ENCODE measurements at regions not wholly inside any gene's neighbourhood (a gene's known extent, or its start where the extent isn't known, plus 50 kb on each side); places are given as distances from the start of the nearest gene placed in this dataset.

- H3K36me3 ChIP-seq (ENCODE audit: insufficient read depth, low read length): no peaks in the 10 kb centered on the region
- no peaks in the 10 kb centered on the region for H3K79me2 ChIP-seq (replicated peaks; ENCODE audit: insufficient read depth, low read length)
- no peaks in the 10 kb centered on the region for H3F3A ChIP-seq (ENCODE audit: insufficient read depth, low read length, poor library complexity, severe bottlenecking)
- H3K4me3 ChIP-seq (ENCODE audit: low read length): no peak overlapping the region
- H3K9me2 ChIP-seq (ENCODE audit: insufficient read depth, low read length): no peaks in the 10 kb centered on the region
- H3K9ac ChIP-seq (ENCODE audit: low read length): no peak overlapping the region
- H3K27me3 ChIP-seq (ENCODE audit: insufficient read depth, low read depth, low read length): no peaks in the 10 kb centered on the region
- H3K27ac ChIP-seq (ENCODE audit: low read length): no peak overlapping the region
- H3K9me3 ChIP-seq (ENCODE audit: low read length): no peaks in the 10 kb centered on the region
- TF ChIP-seq TAF1 (IDR thresholded peaks at IDR 0.05; ENCODE audit: low read depth): no peak
- no peaks in the 10 kb centered on the region for H4K20me1 ChIP-seq (ENCODE audit: insufficient read depth)
- no peak overlapping the region for H3K4me2 ChIP-seq (ENCODE audit: low read length)
- H2AFZ ChIP-seq (ENCODE audit: low read depth, low read length): no peak overlapping the region
Measured at GRCh38 chr9:118575341-118576070, 793.7 kb downstream of the BRINP1 start.

GRCh38 chr9:118577121-118577520 is 792.1 kb downstream of the BRINP1 start:
- no peak overlapping the region for H2AFZ ChIP-seq (ENCODE audit: low read depth, low read length)
- H3K9me3 ChIP-seq (ENCODE audit: low read length): no peaks in the 10 kb centered on the region
- no peaks in the 10 kb centered on the region for H3K27me3 ChIP-seq (ENCODE audit: insufficient read depth, low read depth, low read length)
- no peaks in the 10 kb centered on the region for H3K79me2 ChIP-seq (replicated peaks; ENCODE audit: insufficient read depth, low read length)
- H3K9me2 ChIP-seq (ENCODE audit: insufficient read depth, low read length): no peaks in the 10 kb centered on the region
- no peaks in the 10 kb centered on the region for H3K36me3 ChIP-seq (ENCODE audit: insufficient read depth, low read length)
- no peak overlapping the region for H3K9ac ChIP-seq (ENCODE audit: low read length)
- no peak overlapping the region for H3K27ac ChIP-seq (ENCODE audit: low read length)
- no peak overlapping the region for H3K4me3 ChIP-seq (ENCODE audit: low read length)
- TF ChIP-seq RAD21 (conservative IDR thresholded peaks at IDR 0.05): no peak
- TF ChIP-seq POLR2AphosphoS5 (IDR thresholded peaks at IDR 0.05): no peak
- no peak for TF ChIP-seq TAF1 (IDR thresholded peaks at IDR 0.05; ENCODE audit: low read depth)
- TF ChIP-seq EZH2 (IDR thresholded peaks at IDR 0.05; ENCODE audit: borderline replicate concordance, insufficient read depth, low read length, poor library complexity, severe bottlenecking): no peak
- TF ChIP-seq REST (IDR thresholded peaks at IDR 0.05; ENCODE audit: borderline replicate concordance): no peak
- TF ChIP-seq EP300 (conservative IDR thresholded peaks at IDR 0.05; ENCODE audit: poor library complexity, severe bottlenecking): no peak
- no peak for TF ChIP-seq CTCF (IDR thresholded peaks at IDR 0.05; ENCODE audit: poor library complexity, severe bottlenecking)
- no peak for TF ChIP-seq SMC3 (conservative IDR thresholded peaks at IDR 0.05; ENCODE audit: poor library complexity)
- TF ChIP-seq MXI1 (conservative IDR thresholded peaks at IDR 0.05; ENCODE audit: poor library complexity, severe bottlenecking): no peak
- no peak overlapping the region for H3K4me2 ChIP-seq (ENCODE audit: low read length)
- no peaks in the 10 kb centered on the region for H4K20me1 ChIP-seq (ENCODE audit: insufficient read depth)
- no peaks in the 10 kb centered on the region for H3F3A ChIP-seq (ENCODE audit: insufficient read depth, low read length, poor library complexity, severe bottlenecking)

Measured in neural cell (in vitro differentiated cells).